T-helper 9 cell (primary cell): ENCODE measurements at regions not wholly inside any gene's neighbourhood (a gene's known extent, or its start where the extent isn't known, plus 50 kb on each side); places are given as distances from the start of the nearest gene placed in this dataset.

Source experiments
- DNase-seq: peaks from one replicate; pipeline ENCODE4 v3.0.0-alpha.2; 2020

GRCh38 chr21:38556390-38556789 lies 58.1 kb upstream of the ERG start:
- DNase-seq: no peak

- DNase-seq: no peak
Observed at GRCh38 chr21:38561205-38561604, 62.9 kb upstream of the ERG start.

- DNase-seq: no peak
Observed at GRCh38 chr21:38561613-38562581, 63.6 kb upstream of the ERG start.

- no peak for DNase-seq
Observed at GRCh38 chr21:38567335-38567969, 69.2 kb upstream of the ERG start.

GRCh38 chr21:38567970-38568360 lies 69.7 kb upstream of the ERG start:
- DNase-seq: no peak

- DNase-seq: no peak
Observed at GRCh38 chr21:38569733-38570132, 71.5 kb upstream of the ERG start.

GRCh38 chr21:38570596-38570995 lies 72.3 kb upstream of the ERG start:
- no peak for DNase-seq

- DNase-seq: no peak
Observed at GRCh38 chr21:38574895-38575575, 76.8 kb upstream of the ERG start.

GRCh38 chr21:38577887-38578286 lies 79.6 kb upstream of the ERG start:
- DNase-seq: no peak

- DNase-seq: no peak
Observed at GRCh38 chr21:38590449-38591217, 92.4 kb upstream of the ERG start.

GRCh38 chr21:38591218-38591537 lies 92.9 kb upstream of the ERG start:
- DNase-seq: no peak

- DNase-seq: no peak
Observed at GRCh38 chr21:38596264-38597042, 98.2 kb upstream of the ERG start.

GRCh38 chr21:38597421-38597820 lies 99.1 kb upstream of the ERG start:
- no peak for DNase-seq

- DNase-seq: no peak
Observed at GRCh38 chr21:38598413-38598812, 100.1 kb upstream of the ERG start.

GRCh38 chr21:38599381-38599975 lies 101.2 kb upstream of the ERG start:
- DNase-seq: no peak

GRCh38 chr21:38600106-38600505 lies 101.8 kb upstream of the ERG start:
- no peak for DNase-seq

GRCh38 chr21:38605236-38605635 lies 107.0 kb upstream of the ERG start:
- DNase-seq: no peak

GRCh38 chr21:38609580-38609979 lies 111.3 kb upstream of the ERG start:
- DNase-seq: no peak

- no peak for DNase-seq
Observed at GRCh38 chr21:38610623-38611251, 112.5 kb upstream of the ERG start.

- DNase-seq: no peak
Observed at GRCh38 chr21:38611277-38611676, 113.0 kb upstream of the ERG start.

- no peak for DNase-seq
Observed at GRCh38 chr21:38613686-38614085, 115.4 kb upstream of the ERG start.
